ENCODE measurements at regions not wholly inside any gene's neighbourhood (a gene's known extent, or its start where the extent isn't known, plus 50 kb on each side); places are given as distances from the start of the nearest gene placed in this dataset.

DNA sequence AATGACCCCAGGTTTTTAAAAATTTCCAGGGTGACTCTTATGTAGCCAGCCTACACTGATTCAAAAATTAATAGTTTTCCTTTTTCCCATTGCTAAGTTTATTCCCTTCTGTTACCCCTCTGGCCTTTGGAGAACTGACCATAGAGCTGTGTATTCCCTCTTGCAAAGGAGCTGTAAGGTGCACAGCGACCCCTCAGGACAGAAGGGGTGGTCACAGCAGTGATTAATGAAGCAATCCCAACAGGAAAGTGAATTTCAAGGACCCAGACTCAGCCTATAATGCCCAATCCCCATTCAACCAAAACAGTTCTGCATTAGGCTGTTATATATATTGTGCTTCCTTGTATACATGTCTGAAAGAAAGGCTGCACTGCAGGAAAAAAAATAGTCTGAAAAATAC lies 147.1 kb downstream of the WT1 start:
- TF ChIP-seq CTCF (IDR thresholded peaks at IDR 0.05) (no peak), POLR2A (IDR thresholded peaks at IDR 0.05) (no peak), POLR2AphosphoS5 (IDR thresholded peaks at IDR 0.05; ENCODE audit: insufficient read depth in 1 of 2, low read depth in 1 of 2) (no peak)
